H1 (cell line): ENCODE measurements at regions not wholly inside any gene's neighbourhood (a gene's known extent, or its start where the extent isn't known, plus 50 kb on each side); places are given as distances from the start of the nearest gene placed in this dataset.

Experiments used
- ATF3 ChIP-seq: IDR thresholded peaks from 2 replicates; pipeline ENCODE4 v1.6.1; 2011; ENCODE audit warnings: low read depth, mild to moderate bottlenecking, low read length; ENCODE audit not compliant: insufficient read depth
- CBX8 ChIP-seq: fragments of 300-800, 300-1000 bp; sonication (generic); IDR thresholded peaks from 2 replicates; pipeline ENCODE4 v1.7.1; 2016; ENCODE audit warnings: low read depth, low read length, borderline replicate concordance
- CTCF ChIP-seq, 3 experiments: IDR thresholded peaks; 1 replicate in 2 of 3; 2 replicates in 1 of 3; pipeline versions ENCODE4 v1.5.1 to v1.6.1; 2011; ENCODE audit warnings: low read length in 3 of 3, mild to moderate bottlenecking in 3 of 3, inconsistent platforms in 2 of 3, low read depth in 1 of 3, moderate library complexity in 1 of 3; ENCODE audit not compliant: insufficient read depth in 1 of 3; ENCODE audit errors: control extremely low read depth in 1 of 3
- NRF1 ChIP-seq: IDR thresholded peaks from 2 replicates; pipeline ENCODE4 v1.6.1; 2011; ENCODE audit warnings: mild to moderate bottlenecking, low read depth, low read length, improper control_type of control experiment
- PHF8 ChIP-seq: fragments of 200-600 bp; sonication (generic); conservative IDR thresholded peaks from 2 replicates; pipeline ENCODE4 v1.7.1; 2012; ENCODE audit warnings: low read depth, mild to moderate bottlenecking, inconsistent platforms, low read length, moderate library complexity
- POLR2A ChIP-seq, 2 experiments: IDR thresholded peaks; 1 replicate in 1 of 2; 2 replicates in 1 of 2; pipeline ENCODE4 v1.6.1; 2011; ENCODE audit warnings: low read depth in 2 of 2, low read length in 2 of 2, mild to moderate bottlenecking in 2 of 2; ENCODE audit errors: control extremely low read depth in 1 of 2
- RBBP5 ChIP-seq: IDR thresholded peaks from 2 replicates; pipeline ENCODE4 v1.7.1; 2012; ENCODE audit warnings: low read depth, mild to moderate bottlenecking, inconsistent platforms, low read length, moderate library complexity, borderline replicate concordance

- TF ChIP-seq NRF1: no peak
- TF ChIP-seq CBX8: no peak
- no peak for TF ChIP-seq ATF3
- no peak for TF ChIP-seq RBBP5
- TF ChIP-seq POLR2A (IDR thresholded peaks at IDR 0.05; ENCODE audit: control extremely low read depth in 1 of 2, low read depth in 2 of 2, low read length in 2 of 2): no peak
- no peak for TF ChIP-seq CTCF (IDR thresholded peaks at IDR 0.05; ENCODE audit: control extremely low read depth in 1 of 3, insufficient read depth in 1 of 3, low read depth in 1 of 3, low read length in 3 of 3)
- no peak for TF ChIP-seq PHF8
These were observed 99.4 kb upstream of the BCL6 start (continued) for GRCh38 chr3:187844708-187845107.
